BE2C (cell line): ENCODE measurements at regions not wholly inside any gene's neighbourhood (a gene's known extent, or its start where the extent isn't known, plus 50 kb on each side); places are given as distances from the start of the nearest gene placed in this dataset.

ENCODE experiments used
- DNase-seq: peaks from one replicate; pipeline ENCODE4 v3.0.0-alpha.2; 2020
- H3K27me3 ChIP-seq: fragments of 250-450 bp; sonication (Bioruptor Pico); 2 replicates; pipeline ENCODE4 v1.5.1; 2020; ENCODE audit warnings: mild to moderate bottlenecking
- H3K36me3 ChIP-seq: fragments of 250-450 bp; sonication (Bioruptor Pico); 2 replicates; pipeline ENCODE4 v1.5.1; 2020; ENCODE audit warnings: mild to moderate bottlenecking
- H3K4me1 ChIP-seq: fragments of 250-450 bp; sonication (Bioruptor Pico); 2 replicates; pipeline ENCODE4 v1.5.1; 2020
- H3K4me3 ChIP-seq: 2 replicates; pipeline ENCODE4 v1.5.1; 2011; ENCODE audit warnings: low read depth, low read length
- H3K9me3 ChIP-seq: fragments of 250-450 bp; sonication (Bioruptor Pico); 2 replicates; pipeline ENCODE4 v1.5.1; 2020
- CTCF ChIP-seq: IDR thresholded peaks from 2 replicates; pipeline ENCODE4 v1.5.1; 2012; ENCODE audit warnings: mild to moderate bottlenecking, low read depth, low read length

GRCh38 chr17:56021681-56022190 lies 131.5 kb upstream of the ANKFN1 start:
- Histone ChIP-seq H3K9me3 (no peaks in the 10 kb centered on the region), H3K4me1 (no peaks in the 10 kb centered on the region), H3K4me3 (no peak overlapping the region), H3K27me3 (peaks cover 16% of the 10 kb centered on the region), H3K36me3 (no peaks in the 10 kb centered on the region)
- no peak for DNase-seq
- TF ChIP-seq CTCF = no peak

- no peak overlapping the region for H3K4me3 ChIP-seq
- TF ChIP-seq CTCF = no peak
- H3K27me3 ChIP-seq = peaks cover 8% of the 10 kb centered on the region
- no peaks in the 10 kb centered on the region for H3K9me3 ChIP-seq
- DNase-seq = no peak
- H3K36me3 ChIP-seq = no peaks in the 10 kb centered on the region
- no peaks in the 10 kb centered on the region for H3K4me1 ChIP-seq
Observed at GRCh38 chr17:56023851-56024250, 129.4 kb upstream of the ANKFN1 start.

- no peak for TF ChIP-seq CTCF
- DNase-seq = no peak
- Histone ChIP-seq H3K4me1 (no peaks in the 10 kb centered on the region), H3K4me3 (no peak overlapping the region), H3K36me3 (no peaks in the 10 kb centered on the region), H3K27me3 (no peaks in the 10 kb centered on the region), H3K9me3 (no peaks in the 10 kb centered on the region)
Observed at GRCh38 chr17:56026915-56027314, 126.4 kb upstream of the ANKFN1 start.

GRCh38 chr17:56028837-56029236 lies 124.4 kb upstream of the ANKFN1 start:
- Histone ChIP-seq H3K27me3 (no peaks in the 10 kb centered on the region), H3K4me3 (no peak overlapping the region), H3K36me3 (no peaks in the 10 kb centered on the region), H3K4me1 (no peaks in the 10 kb centered on the region), H3K9me3 (no peaks in the 10 kb centered on the region)
- no peak for DNase-seq
- no peak for TF ChIP-seq CTCF

GRCh38 chr17:56030009-56030624 lies 123.2 kb upstream of the ANKFN1 start:
- Histone ChIP-seq H3K4me3 (no peak overlapping the region), H3K36me3 (no peaks in the 10 kb centered on the region), H3K27me3 (no peaks in the 10 kb centered on the region), H3K9me3 (no peaks in the 10 kb centered on the region), H3K4me1 (no peaks in the 10 kb centered on the region)
- DNase-seq = no peak
- no peak for TF ChIP-seq CTCF

- no peak for DNase-seq
- no peak overlapping the region for H3K4me3 ChIP-seq
- TF ChIP-seq CTCF = no peak
Observed at GRCh38 chr17:56031636-56032035, 121.6 kb upstream of the ANKFN1 start.

More at GRCh38 chr17:56031636-56032035, 121.6 kb upstream of the ANKFN1 start:
- no peaks in the 10 kb centered on the region for H3K27me3 ChIP-seq
- H3K4me1 ChIP-seq = no peaks in the 10 kb centered on the region
- H3K9me3 ChIP-seq = no peaks in the 10 kb centered on the region
- no peaks in the 10 kb centered on the region for H3K36me3 ChIP-seq
